CD4-positive, alpha-beta T cell (primary cell): ENCODE measurements at regions not wholly inside any gene's neighbourhood (a gene's known extent, or its start where the extent isn't known, plus 50 kb on each side); places are given as distances from the start of the nearest gene placed in this dataset.

Experiments used
- ATAC-seq: fragments of 200-7000 bp; cut with Tn5 transposase; one replicate; pipeline ENCODE4 v1.10.0; 2022; ENCODE audit warnings: mild to moderate bottlenecking; ENCODE audit not compliant: poor library complexity
- CTCF ChIA-PET: fragments of 350-600 bp; sonication (Branson Sonifier 250); formaldehyde crosslinking; loops from one replicate; lab custom pipeline; 2021; ENCODE audit warnings: antibody characterized with exemption, inconsistent platforms; lab: Charles Lee
- POLR2A ChIA-PET: fragments of 350-600 bp; sonication (Branson Sonifier 250); formaldehyde crosslinking; loops from one replicate; lab custom pipeline; 2021; ENCODE audit warnings: antibody characterized with exemption, inconsistent platforms; lab: Charles Lee
- DNase-seq, 14 experiments: peaks; one replicate each; pipeline ENCODE4 v3.0.0-alpha.2; 2013 to 2020; ENCODE audit warnings: mixed read lengths in 2 of 14
- H3K27ac ChIP-seq, 2 donors: one replicate each; pipeline versions ENCODE4 v1.5.1 to v1.7.0; 2013; ENCODE audit warnings: low read length in 2 of 2, low read depth in 1 of 2, mild to moderate bottlenecking in 1 of 2
- H3K27me3 ChIP-seq, 2 experiments: 1 replicate in 1 of 2; 2 replicates in 1 of 2; pipeline versions ENCODE4 v1.6.1 to v1.7.0; 2013; ENCODE audit warnings: low read length in 2 of 2, control low read depth in 1 of 2, mild to moderate bottlenecking in 1 of 2, moderate library complexity in 1 of 2; ENCODE audit not compliant: insufficient read depth in 2 of 2, control insufficient read depth in 1 of 2
- H3K36me3 ChIP-seq: one replicate; pipeline ENCODE4 v1.6.1; 2013; ENCODE audit warnings: low read length, control low read depth; ENCODE audit not compliant: insufficient read depth
- H3K4me1 ChIP-seq: one replicate; pipeline ENCODE4 v1.6.1; 2013; ENCODE audit warnings: low read length, control low read depth; ENCODE audit not compliant: insufficient read depth
- H3K4me3 ChIP-seq: one replicate; pipeline ENCODE4 v1.5.1; 2013; ENCODE audit warnings: mild to moderate bottlenecking, low read length, moderate library complexity
- H3K9me3 ChIP-seq, 2 experiments: 1 replicate in 1 of 2; 2 replicates in 1 of 2; pipeline versions ENCODE4 v1.6.1 to v1.7.0; 2013; ENCODE audit warnings: low read length in 2 of 2, mild to moderate bottlenecking in 2 of 2, control low read depth in 1 of 2, moderate library complexity in 1 of 2; ENCODE audit not compliant: control insufficient read depth in 1 of 2, insufficient read depth in 1 of 2
- H3K27ac Mint-ChIP-seq: one replicate; pipeline ENCODE4 v1.8.0; 2020; ENCODE audit warnings: mixed read lengths
- H3K27me3 Mint-ChIP-seq: one replicate; pipeline ENCODE4 v1.8.0; 2021; ENCODE audit warnings: mixed read lengths
- H3K36me3 Mint-ChIP-seq: one replicate; pipeline ENCODE4 v1.8.0; 2021; ENCODE audit warnings: low read depth, mixed read lengths
- H3K4me1 Mint-ChIP-seq: one replicate; pipeline ENCODE4 v1.8.0; 2021; ENCODE audit warnings: low read depth, mixed read lengths
- H3K4me3 Mint-ChIP-seq: one replicate; pipeline ENCODE4 v1.8.0; 2020; ENCODE audit warnings: mild to moderate bottlenecking, mixed read lengths
- H3K9me3 Mint-ChIP-seq: one replicate; pipeline ENCODE4 v1.8.0; 2020; ENCODE audit warnings: mixed read lengths
- CTCF ChIP-seq: fragments of 200-600 bp; IDR thresholded peaks from one replicate; pipeline ENCODE4 v1.8.0; 2022; ENCODE audit warnings: antibody characterized with exemption, mild to moderate bottlenecking
- intact Hi-C, 2 experiments: fragments of 100-400 bp; cut with DNase I in 1 of 2; cut with micrococcal nuclease in 1 of 2; formaldehyde crosslinking; loops; one replicate each; pipeline versions ENCODE4 v1.15.1 to v1.9.0; 2023 to 2025; cut with DNase I, micrococcal nuclease

DNA sequence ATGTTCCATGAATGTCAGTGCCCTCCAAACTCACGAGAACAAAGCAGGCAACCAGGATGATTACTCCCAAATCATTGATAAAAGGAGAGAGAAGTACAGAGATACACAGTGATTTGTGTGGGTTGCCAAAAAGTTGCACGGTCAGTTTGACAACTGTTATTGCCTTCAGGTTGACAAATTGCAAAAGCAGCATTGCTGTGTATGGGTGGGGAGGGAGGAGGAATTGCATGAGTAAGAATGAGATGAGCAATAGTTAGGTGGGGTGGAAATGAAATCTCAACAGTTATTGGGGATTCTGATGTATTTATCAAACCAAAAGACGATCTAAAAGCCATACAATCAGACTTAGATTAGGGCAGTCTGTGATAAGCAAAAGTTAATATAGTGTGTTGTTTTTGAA is 93.7 kb downstream of the NTMT2 start:
- Histone ChIP-seq H3K27ac (no peak overlapping the region), H3K4me3 (no peak overlapping the region), H3K4me1 (no peaks in the 10 kb centered on the region), H3K27me3 (no peaks in the 10 kb centered on the region), H3K36me3 (no peaks in the 10 kb centered on the region), H3K9me3 (no peaks in the 10 kb centered on the region)
- H3K4me3 Mint-ChIP-seq: no peak overlapping the region
- no peaks in the 10 kb centered on the region for H3K9me3 Mint-ChIP-seq
- no peaks in the 10 kb centered on the region for H3K4me1 Mint-ChIP-seq
- DNase-seq: no peak
- peaks cover 13% of the 10 kb centered on the region for H3K27me3 Mint-ChIP-seq
- TF ChIP-seq CTCF: no peak
- H3K27ac Mint-ChIP-seq: no peak overlapping the region
- intact Hi-C loops: no loop called here
- ChIA-PET CTCF (no interaction called here), POLR2A (no interaction called here)
- no peaks in the 10 kb centered on the region for H3K36me3 Mint-ChIP-seq
- no peak for ATAC-seq

DNA sequence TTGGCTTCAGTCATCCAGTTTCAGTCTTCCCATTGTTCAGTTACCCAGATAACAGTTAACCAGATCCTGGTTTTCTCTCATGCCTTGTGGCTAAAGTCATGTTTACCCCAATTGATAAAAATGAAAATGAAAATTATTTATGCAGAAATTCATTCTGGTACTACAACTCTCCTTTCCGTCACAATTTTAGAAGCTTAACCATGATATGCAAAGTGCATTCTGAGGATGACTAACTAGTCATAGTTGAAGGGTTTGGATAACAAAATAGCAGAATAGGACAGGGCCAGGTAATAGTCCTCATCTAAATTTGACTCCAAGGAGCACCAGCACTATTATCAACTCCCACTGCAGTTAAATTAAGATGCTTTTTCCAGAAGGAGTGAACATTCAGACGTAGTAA is 94.7 kb downstream of the NTMT2 start:
- no peak for ATAC-seq
- Mint-ChIP-seq H3K27me3 (peaks cover 11% of the 10 kb centered on the region), H3K9me3 (no peaks in the 10 kb centered on the region), H3K36me3 (no peaks in the 10 kb centered on the region), H3K4me1 (no peaks in the 10 kb centered on the region), H3K27ac (no peak overlapping the region), H3K4me3 (no peak overlapping the region)
- Histone ChIP-seq H3K4me3 (no peak overlapping the region), H3K9me3 (no peaks in the 10 kb centered on the region), H3K4me1 (no peaks in the 10 kb centered on the region), H3K36me3 (no peaks in the 10 kb centered on the region), H3K27me3 (no peaks in the 10 kb centered on the region), H3K27ac (no peak overlapping the region)
- ChIA-PET CTCF (no interaction called here), POLR2A (no interaction called here)
- DNase-seq: no peak
- intact Hi-C loops: no loop called here
- no peak for TF ChIP-seq CTCF

GRCh38 chr1:170241266-170241851 is 95.6 kb downstream of the NTMT2 start:
- no peak overlapping the region for H3K27ac Mint-ChIP-seq
- no peaks in the 10 kb centered on the region for H3K27me3 ChIP-seq
- H3K9me3 ChIP-seq: no peaks in the 10 kb centered on the region
- H3K4me3 ChIP-seq: no peak overlapping the region
- no peaks in the 10 kb centered on the region for H3K4me1 Mint-ChIP-seq
- intact Hi-C loops: no loop called here
- POLR2A ChIA-PET: no interaction called here
- H3K9me3 Mint-ChIP-seq: no peaks in the 10 kb centered on the region
- DNase-seq (no peak), ATAC-seq (no peak)
- H3K36me3 ChIP-seq: no peaks in the 10 kb centered on the region
- H3K27ac ChIP-seq: no peak overlapping the region
- TF ChIP-seq CTCF: no peak
- H3K4me3 Mint-ChIP-seq: no peak overlapping the region
- no peaks in the 10 kb centered on the region for H3K36me3 Mint-ChIP-seq
- CTCF ChIA-PET: no interaction called here
- H3K27me3 Mint-ChIP-seq: peaks cover 11% of the 10 kb centered on the region
- no peaks in the 10 kb centered on the region for H3K4me1 ChIP-seq
